ENCODE measurements at regions not wholly inside any gene's neighbourhood (a gene's known extent, or its start where the extent isn't known, plus 50 kb on each side); places are given as distances from the start of the nearest gene placed in this dataset.
"Not testable (repeated sequence)": the region's sequence is repeated elsewhere in the genome, so short reads cannot be mapped to it uniquely, and the experiment has no call there.

GRCh38 chr20:47974234-47974878, 189.1 kb upstream of the SULF2 start:
- peaks cover 40% of the 10 kb centered on the region for H3K27me3 Mint-ChIP-seq (ENCODE audit: low read depth)
- H3K36me3 Mint-ChIP-seq (ENCODE audit: insufficient read depth) = no peaks in the 10 kb centered on the region
- H3K4me3 Mint-ChIP-seq = no peak overlapping the region

GRCh38 chr20:47973519-47974233, 188.4 kb upstream of the SULF2 start:
- Mint-ChIP-seq H3K4me1 (ENCODE audit: low read depth) (peaks cover 11% of the 10 kb centered on the region), H3K27me3 (ENCODE audit: low read depth) (peaks cover 35% of the 10 kb centered on the region), H3K4me3 (no peak overlapping the region), H3K36me3 (ENCODE audit: insufficient read depth) (no peaks in the 10 kb centered on the region), H3K9me3 (no peaks in the 10 kb centered on the region)
- no peak for DNase-seq
- no peak for ATAC-seq

More at GRCh38 chr20:47974234-47974878, 189.1 kb upstream of the SULF2 start:
- Mint-ChIP-seq H3K9me3 (no peaks in the 10 kb centered on the region), H3K4me1 (ENCODE audit: low read depth) (peaks cover 11% of the 10 kb centered on the region)
- ATAC-seq = no peak
- DNase-seq = no peak

- Mint-ChIP-seq H3K4me1 (ENCODE audit: low read depth) (peaks cover 8% of the 10 kb centered on the region), H3K4me3 (no peak overlapping the region), H3K9me3 (no peaks in the 10 kb centered on the region), H3K27me3 (ENCODE audit: low read depth) (peaks cover 35% of the 10 kb centered on the region), H3K36me3 (ENCODE audit: insufficient read depth) (no peaks in the 10 kb centered on the region)
- DNase-seq (no peak), ATAC-seq (no peak)
Measured at GRCh38 chr20:47972916-47973309, 187.6 kb upstream of the SULF2 start.

GRCh38 chr20:47972297-47972915, 187.1 kb upstream of the SULF2 start:
- not testable (repeated sequence) for H3K9me3 Mint-ChIP-seq

GRCh38 chr20:47971058-47971791, 185.9 kb upstream of the SULF2 start:
- no peak for ATAC-seq
- no peaks in the 10 kb centered on the region for H3K36me3 Mint-ChIP-seq (ENCODE audit: insufficient read depth)
- no peak for DNase-seq
- H3K4me3 Mint-ChIP-seq = no peak overlapping the region
- H3K4me1 Mint-ChIP-seq (ENCODE audit: low read depth) = peaks cover 2% of the 10 kb centered on the region
- no peaks in the 10 kb centered on the region for H3K9me3 Mint-ChIP-seq
- H3K27me3 Mint-ChIP-seq (ENCODE audit: low read depth) = peaks cover 27% of the 10 kb centered on the region

More at GRCh38 chr20:47972297-47972915, 187.1 kb upstream of the SULF2 start:
- not testable (repeated sequence) for H3K4me1 Mint-ChIP-seq (ENCODE audit: low read depth); ATAC-seq; H3K4me3 Mint-ChIP-seq; DNase-seq; H3K36me3 Mint-ChIP-seq (ENCODE audit: insufficient read depth)
- peaks cover 32% of the 10 kb centered on the region for H3K27me3 Mint-ChIP-seq (ENCODE audit: low read depth)

- H3K36me3 Mint-ChIP-seq (ENCODE audit: insufficient read depth) = no peaks in the 10 kb centered on the region
- ATAC-seq (no peak), DNase-seq (no peak)
- peaks cover 1% of the 10 kb centered on the region for H3K4me1 Mint-ChIP-seq (ENCODE audit: low read depth)
- no peaks in the 10 kb centered on the region for H3K9me3 Mint-ChIP-seq
- no peak overlapping the region for H3K4me3 Mint-ChIP-seq
- peaks cover 26% of the 10 kb centered on the region for H3K27me3 Mint-ChIP-seq (ENCODE audit: low read depth)
Measured at GRCh38 chr20:47970282-47970903, 185.1 kb upstream of the SULF2 start.

GRCh38 chr20:47969426-47969825, 184.1 kb upstream of the SULF2 start:
- no peaks in the 10 kb centered on the region for H3K4me1 Mint-ChIP-seq (ENCODE audit: low read depth)
- no peak overlapping the region for H3K4me3 Mint-ChIP-seq
- DNase-seq = no peak
- no peaks in the 10 kb centered on the region for H3K9me3 Mint-ChIP-seq
- no peaks in the 10 kb centered on the region for H3K36me3 Mint-ChIP-seq (ENCODE audit: insufficient read depth)
- peaks cover 25% of the 10 kb centered on the region for H3K27me3 Mint-ChIP-seq (ENCODE audit: low read depth)
- ATAC-seq = no peak

GRCh38 chr20:47968541-47969310, 183.4 kb upstream of the SULF2 start:
- no peak for DNase-seq
- Mint-ChIP-seq H3K4me1 (ENCODE audit: low read depth) (no peaks in the 10 kb centered on the region), H3K9me3 (no peaks in the 10 kb centered on the region), H3K4me3 (no peak overlapping the region), H3K27me3 (ENCODE audit: low read depth) (peaks cover 22% of the 10 kb centered on the region), H3K36me3 (ENCODE audit: insufficient read depth) (no peaks in the 10 kb centered on the region)
- no peak for ATAC-seq

GRCh38 chr20:47964149-47964548, 178.9 kb upstream of the SULF2 start:
- Mint-ChIP-seq H3K9me3 (no peaks in the 10 kb centered on the region), H3K36me3 (ENCODE audit: insufficient read depth) (no peaks in the 10 kb centered on the region), H3K27me3 (ENCODE audit: low read depth) (peaks cover 7% of the 10 kb centered on the region), H3K4me3 (no peak overlapping the region), H3K4me1 (ENCODE audit: low read depth) (no peaks in the 10 kb centered on the region)
- no peak for DNase-seq
- ATAC-seq = no peak

- ATAC-seq (no peak), DNase-seq (no peak)
- H3K9me3 Mint-ChIP-seq = no peaks in the 10 kb centered on the region
- peaks cover 7% of the 10 kb centered on the region for H3K27me3 Mint-ChIP-seq (ENCODE audit: low read depth)
- H3K4me1 Mint-ChIP-seq (ENCODE audit: low read depth) = no peaks in the 10 kb centered on the region
- no peaks in the 10 kb centered on the region for H3K36me3 Mint-ChIP-seq (ENCODE audit: insufficient read depth)
- H3K4me3 Mint-ChIP-seq = no peak overlapping the region
Measured at GRCh38 chr20:47963022-47963421, 177.7 kb upstream of the SULF2 start.

- Mint-ChIP-seq H3K36me3 (ENCODE audit: insufficient read depth) (no peaks in the 10 kb centered on the region), H3K9me3 (no peaks in the 10 kb centered on the region), H3K27me3 (ENCODE audit: low read depth) (peaks cover 7% of the 10 kb centered on the region), H3K4me1 (ENCODE audit: low read depth) (no peaks in the 10 kb centered on the region), H3K4me3 (no peak overlapping the region)
- no peak for DNase-seq
- no peak for ATAC-seq
Measured at GRCh38 chr20:47962286-47962963, 177.1 kb upstream of the SULF2 start.

- Mint-ChIP-seq H3K4me1 (ENCODE audit: low read depth) (no peaks in the 10 kb centered on the region), H3K9me3 (no peaks in the 10 kb centered on the region), H3K36me3 (ENCODE audit: insufficient read depth) (no peaks in the 10 kb centered on the region), H3K27me3 (ENCODE audit: low read depth) (peaks cover 7% of the 10 kb centered on the region), H3K4me3 (no peak overlapping the region)
- ATAC-seq = no peak
- DNase-seq = no peak
Measured at GRCh38 chr20:47960769-47961541, 175.7 kb upstream of the SULF2 start.
